GM23338 (cell line): ENCODE measurements at regions not wholly inside any gene's neighbourhood (a gene's known extent, or its start where the extent isn't known, plus 50 kb on each side); places are given as distances from the start of the nearest gene placed in this dataset.

Experiments used
- CTCF ChIP-seq, 2 experiments: fragments of 200-600 bp in 1 of 2; sonication (generic) in 1 of 2; conservative IDR thresholded peaks; 2 replicates each; pipeline versions ENCODE4 v1.5.1 to v1.6.1; 2016 to 2017; ENCODE audit warnings: antibody characterized with exemption in 2 of 2, low read depth in 2 of 2, mild to moderate bottlenecking in 2 of 2, moderate library complexity in 1 of 2
- ETS1 ChIP-seq: IDR thresholded peaks from 2 replicates; pipeline ENCODE4 v1.6.1; 2016; ENCODE audit warnings: antibody characterized with exemption

- TF ChIP-seq CTCF (conservative IDR thresholded peaks at IDR 0.05; ENCODE audit: low read depth in 2 of 2) (no peak), ETS1 (peak; percentile 63)
Observed at GRCh38 chr13:86881390-86881789, 789.8 kb upstream of the SLITRK5 start.
